GM21825 (cell line): ENCODE measurements at regions not wholly inside any gene's neighbourhood (a gene's known extent, or its start where the extent isn't known, plus 50 kb on each side); places are given as distances from the start of the nearest gene placed in this dataset.

Experiments used
- ATAC-seq: cut with Tn5 transposase; IDR thresholded peaks from one replicate; pipeline ENCODE4 v1.9.1; 2021; ENCODE audit warnings: mild to moderate bottlenecking, moderate library complexity; ENCODE audit not compliant: unreplicated experiment

GRCh38 chr18:46293742-46294181, 189.6 kb downstream of the HAUS1 start:
- ATAC-seq: no peak

- ATAC-seq: no peak
Observed at GRCh38 chr18:46294318-46294717, 190.1 kb downstream of the HAUS1 start.

- ATAC-seq: no peak
Observed at GRCh38 chr18:46294751-46295150, 190.6 kb downstream of the HAUS1 start.

- no peak for ATAC-seq
Observed at GRCh38 chr18:46295416-46295815, 191.2 kb downstream of the HAUS1 start.

- no peak for ATAC-seq
Observed at GRCh38 chr18:46296656-46297055, 192.5 kb downstream of the HAUS1 start.

- ATAC-seq: no peak
Observed at GRCh38 chr18:46297124-46297523, 192.9 kb downstream of the HAUS1 start.

- no peak for ATAC-seq
Observed at GRCh38 chr18:46297621-46298020, 193.4 kb downstream of the HAUS1 start.

- no peak for ATAC-seq
Observed at GRCh38 chr18:46298511-46298910, 194.3 kb downstream of the HAUS1 start.

- no peak for ATAC-seq
Observed at GRCh38 chr18:46299465-46300008, 195.4 kb downstream of the HAUS1 start.

GRCh38 chr18:46301081-46301480, 196.9 kb downstream of the HAUS1 start:
- no peak for ATAC-seq

- no peak for ATAC-seq
Observed at GRCh38 chr18:46301571-46301970, 197.4 kb downstream of the HAUS1 start.

- ATAC-seq: no peak
Observed at GRCh38 chr18:46302528-46303485, 198.6 kb downstream of the HAUS1 start.

GRCh38 chr18:46310258-46310657, 206.1 kb downstream of the HAUS1 start:
- no peak for ATAC-seq

- ATAC-seq: no peak
Observed at GRCh38 chr18:46310675-46311345, 206.6 kb downstream of the HAUS1 start.

GRCh38 chr18:46311491-46311890, 207.3 kb downstream of the HAUS1 start:
- no peak for ATAC-seq

- no peak for ATAC-seq
Observed at GRCh38 chr18:46312221-46312620, 208.0 kb downstream of the HAUS1 start.

- ATAC-seq: no peak
Observed at GRCh38 chr18:46313521-46313920, 209.3 kb downstream of the HAUS1 start.

- no peak for ATAC-seq
Observed at GRCh38 chr18:46314011-46314410, 209.8 kb downstream of the HAUS1 start.

GRCh38 chr18:46315161-46315560, 211.0 kb downstream of the HAUS1 start:
- ATAC-seq: no peak

GRCh38 chr18:46318356-46318755, 214.2 kb downstream of the HAUS1 start:
- ATAC-seq: no peak

GRCh38 chr18:46319783-46320182, 215.6 kb downstream of the HAUS1 start:
- no peak for ATAC-seq

- no peak for ATAC-seq
Observed at GRCh38 chr18:46320297-46320696, 216.1 kb downstream of the HAUS1 start.
